Astrocyte (in vitro differentiated cells and primary cell): ENCODE measurements at regions not wholly inside any gene's neighbourhood (a gene's known extent, or its start where the extent isn't known, plus 50 kb on each side); places are given as distances from the start of the nearest gene placed in this dataset.

Source experiments
- EZH2 ChIP-seq: IDR thresholded peaks from 2 replicates; pipeline ENCODE4 v1.6.1; 2012; ENCODE audit warnings: mild to moderate bottlenecking, low read length, inconsistent platforms; ENCODE audit not compliant: insufficient read depth
- TF ChIP-seq, protein P1 (sequence below): IDR thresholded peaks from 2 replicates; pipeline ENCODE4 v1.5.1; 2011; ENCODE audit warnings: low read depth, mild to moderate bottlenecking, inconsistent platforms, low read length, moderate library complexity; ENCODE audit not compliant: insufficient read depth

DNA sequence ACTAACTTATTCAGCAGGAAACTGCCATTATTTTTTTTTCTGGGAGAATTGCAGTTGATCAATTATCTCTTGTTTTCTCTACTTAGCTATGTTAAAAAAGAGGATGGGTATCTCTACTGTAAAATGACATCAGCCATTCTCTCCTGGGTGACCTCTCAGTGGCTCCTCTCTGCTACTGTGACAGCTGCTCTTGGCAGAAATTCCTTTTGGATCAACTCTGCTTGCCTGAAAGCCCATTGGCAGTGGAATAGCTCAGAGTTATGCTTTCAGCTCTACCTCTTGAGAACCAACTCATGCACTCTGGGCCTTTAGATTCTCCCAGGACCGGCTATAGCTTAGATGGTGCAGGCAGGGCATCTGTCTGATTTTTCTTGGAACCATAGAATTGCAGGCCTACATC, 99.9 kb upstream of the GAP43 start:
- TF ChIP-seq, protein P1, sequence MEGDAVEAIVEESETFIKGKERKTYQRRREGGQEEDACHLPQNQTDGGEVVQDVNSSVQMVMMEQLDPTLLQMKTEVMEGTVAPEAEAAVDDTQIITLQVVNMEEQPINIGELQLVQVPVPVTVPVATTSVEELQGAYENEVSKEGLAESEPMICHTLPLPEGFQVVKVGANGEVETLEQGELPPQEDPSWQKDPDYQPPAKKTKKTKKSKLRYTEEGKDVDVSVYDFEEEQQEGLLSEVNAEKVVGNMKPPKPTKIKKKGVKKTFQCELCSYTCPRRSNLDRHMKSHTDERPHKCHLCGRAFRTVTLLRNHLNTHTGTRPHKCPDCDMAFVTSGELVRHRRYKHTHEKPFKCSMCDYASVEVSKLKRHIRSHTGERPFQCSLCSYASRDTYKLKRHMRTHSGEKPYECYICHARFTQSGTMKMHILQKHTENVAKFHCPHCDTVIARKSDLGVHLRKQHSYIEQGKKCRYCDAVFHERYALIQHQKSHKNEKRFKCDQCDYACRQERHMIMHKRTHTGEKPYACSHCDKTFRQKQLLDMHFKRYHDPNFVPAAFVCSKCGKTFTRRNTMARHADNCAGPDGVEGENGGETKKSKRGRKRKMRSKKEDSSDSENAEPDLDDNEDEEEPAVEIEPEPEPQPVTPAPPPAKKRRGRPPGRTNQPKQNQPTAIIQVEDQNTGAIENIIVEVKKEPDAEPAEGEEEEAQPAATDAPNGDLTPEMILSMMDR: no peak
- no peak for TF ChIP-seq EZH2
